ENCODE measurements at regions not wholly inside any gene's neighbourhood (a gene's known extent, or its start where the extent isn't known, plus 50 kb on each side); places are given as distances from the start of the nearest gene placed in this dataset.

DNA sequence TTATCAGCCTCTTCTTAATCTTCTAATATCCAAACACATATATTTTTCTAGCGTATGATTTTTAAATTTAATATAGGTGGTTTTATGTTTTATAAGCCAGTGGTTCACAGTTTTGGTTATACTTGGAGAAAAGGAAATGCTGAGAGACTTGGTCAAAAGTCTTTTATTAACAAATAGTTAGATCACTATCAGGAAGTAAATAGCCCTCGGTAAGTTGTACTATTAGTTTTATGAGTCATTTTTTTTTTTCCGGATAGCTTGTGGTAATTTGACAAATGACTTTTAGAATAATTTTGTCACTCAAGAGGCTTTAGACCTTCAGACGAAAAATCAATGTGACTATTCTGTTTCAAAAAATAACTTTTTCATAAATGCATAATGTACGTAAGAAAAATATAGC is 232.2 kb upstream of the ROBO1 start:
- no peak overlapping the region for H3K4me3 ChIP-seq (ENCODE audit: low read depth, poor library complexity, severe bottlenecking)
- WGBS, 2 donors, result 75 to 79% methylated on average over 5 of the region's 5 CpGs
- no peak for DNase-seq (ENCODE audit: low spot score in 2 of 2)
- intact Hi-C loops (cut with DNase I; ENCODE audit: low total_unique reads), result no loop called here
- no peak for TF ChIP-seq POLR2A (IDR thresholded peaks at IDR 0.05)
- TF ChIP-seq, protein P1, sequence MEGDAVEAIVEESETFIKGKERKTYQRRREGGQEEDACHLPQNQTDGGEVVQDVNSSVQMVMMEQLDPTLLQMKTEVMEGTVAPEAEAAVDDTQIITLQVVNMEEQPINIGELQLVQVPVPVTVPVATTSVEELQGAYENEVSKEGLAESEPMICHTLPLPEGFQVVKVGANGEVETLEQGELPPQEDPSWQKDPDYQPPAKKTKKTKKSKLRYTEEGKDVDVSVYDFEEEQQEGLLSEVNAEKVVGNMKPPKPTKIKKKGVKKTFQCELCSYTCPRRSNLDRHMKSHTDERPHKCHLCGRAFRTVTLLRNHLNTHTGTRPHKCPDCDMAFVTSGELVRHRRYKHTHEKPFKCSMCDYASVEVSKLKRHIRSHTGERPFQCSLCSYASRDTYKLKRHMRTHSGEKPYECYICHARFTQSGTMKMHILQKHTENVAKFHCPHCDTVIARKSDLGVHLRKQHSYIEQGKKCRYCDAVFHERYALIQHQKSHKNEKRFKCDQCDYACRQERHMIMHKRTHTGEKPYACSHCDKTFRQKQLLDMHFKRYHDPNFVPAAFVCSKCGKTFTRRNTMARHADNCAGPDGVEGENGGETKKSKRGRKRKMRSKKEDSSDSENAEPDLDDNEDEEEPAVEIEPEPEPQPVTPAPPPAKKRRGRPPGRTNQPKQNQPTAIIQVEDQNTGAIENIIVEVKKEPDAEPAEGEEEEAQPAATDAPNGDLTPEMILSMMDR (IDR thresholded peaks at IDR 0.05), result no peak

DNA sequence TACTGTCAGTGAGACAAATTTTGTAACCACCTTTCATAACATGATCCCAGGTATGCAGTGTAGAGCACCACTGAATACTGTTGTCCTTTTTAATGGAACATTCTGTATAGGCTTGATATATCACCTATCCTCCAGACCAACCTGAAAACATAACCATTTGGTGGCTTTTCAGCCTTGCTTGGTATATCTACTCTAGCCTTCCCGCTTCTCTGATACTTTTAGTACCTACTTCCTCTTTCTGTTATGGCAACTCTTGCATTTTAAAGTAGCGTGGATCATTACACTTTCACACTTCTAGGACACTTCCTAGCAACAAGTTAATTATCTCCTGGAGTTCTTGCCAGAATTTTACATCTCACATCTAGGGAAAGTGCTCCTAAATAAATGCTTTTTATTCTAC is 226.6 kb upstream of the ROBO1 start:
- H3K4me3 ChIP-seq (ENCODE audit: low read depth, poor library complexity, severe bottlenecking), result no peak overlapping the region
- no peak for DNase-seq (ENCODE audit: low spot score in 2 of 2)
- TF ChIP-seq POLR2A (IDR thresholded peaks at IDR 0.05), result no peak
- TF ChIP-seq, protein P1 (IDR thresholded peaks at IDR 0.05), result no peak
- 68 to 74% methylated on average over 2 of the region's 2 CpGs for WGBS, 2 donors
- intact Hi-C loops (cut with DNase I; ENCODE audit: low total_unique reads), result no loop called here

DNA sequence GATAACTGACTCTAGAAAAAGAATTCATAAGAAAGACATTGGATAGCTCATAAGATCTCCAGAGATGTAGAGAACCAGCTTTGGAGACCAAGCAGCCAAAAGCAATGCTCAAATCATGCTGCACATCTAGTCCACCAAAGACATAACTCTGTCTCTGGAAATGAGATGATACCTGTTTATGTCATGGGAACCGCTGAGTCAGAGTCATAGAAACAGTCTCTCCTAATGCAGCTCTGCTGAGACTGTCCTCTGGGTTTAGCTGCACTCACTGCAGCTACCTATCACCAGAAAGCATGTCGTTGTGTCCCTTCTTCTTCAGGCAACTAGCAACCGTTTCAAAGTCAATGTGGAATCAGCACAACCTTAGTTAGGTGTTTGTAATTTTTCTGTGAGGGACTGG is 218.5 kb upstream of the ROBO1 start:
- intact Hi-C loops (cut with DNase I; ENCODE audit: low total_unique reads), result no loop called here
- TF ChIP-seq POLR2A (IDR thresholded peaks at IDR 0.05), result no peak
- TF ChIP-seq, protein P1 (IDR thresholded peaks at IDR 0.05), result no peak
- no peak for DNase-seq (ENCODE audit: low spot score in 2 of 2)
- no peak overlapping the region for H3K4me3 ChIP-seq (ENCODE audit: low read depth, poor library complexity, severe bottlenecking)
- WGBS, 2 donors, result 76 to 83% methylated on average over 3 of the region's 3 CpGs

DNA sequence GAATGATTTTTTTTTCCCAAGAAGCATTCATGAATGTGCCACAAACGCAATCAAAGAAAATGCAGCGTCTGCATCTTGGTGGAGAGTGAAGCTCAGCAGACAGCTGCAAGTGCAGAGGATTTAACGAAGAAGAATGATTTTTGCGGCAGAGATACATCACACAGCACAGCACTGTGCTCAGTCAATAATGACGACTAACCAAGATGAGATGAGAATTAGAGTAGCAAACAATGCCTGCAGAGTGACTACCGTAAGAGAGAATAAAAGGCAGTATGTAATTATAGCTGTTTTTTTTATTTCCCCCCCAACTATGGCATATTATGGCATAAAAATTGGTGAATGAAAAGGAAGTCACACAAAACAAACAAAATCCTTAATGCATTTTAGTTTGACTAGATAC is 218.0 kb upstream of the ROBO1 start:
- H3K4me3 ChIP-seq (ENCODE audit: low read depth, poor library complexity, severe bottlenecking), result no peak overlapping the region
- no peak for DNase-seq (ENCODE audit: low spot score in 2 of 2)
- 77 to 79% methylated on average over 6 of the region's 6 CpGs for WGBS, 2 donors
- intact Hi-C loops (cut with DNase I; ENCODE audit: low total_unique reads), result no loop called here
- TF ChIP-seq, protein P1 (IDR thresholded peaks at IDR 0.05), result no peak
- TF ChIP-seq POLR2A (IDR thresholded peaks at IDR 0.05), result no peak

DNA sequence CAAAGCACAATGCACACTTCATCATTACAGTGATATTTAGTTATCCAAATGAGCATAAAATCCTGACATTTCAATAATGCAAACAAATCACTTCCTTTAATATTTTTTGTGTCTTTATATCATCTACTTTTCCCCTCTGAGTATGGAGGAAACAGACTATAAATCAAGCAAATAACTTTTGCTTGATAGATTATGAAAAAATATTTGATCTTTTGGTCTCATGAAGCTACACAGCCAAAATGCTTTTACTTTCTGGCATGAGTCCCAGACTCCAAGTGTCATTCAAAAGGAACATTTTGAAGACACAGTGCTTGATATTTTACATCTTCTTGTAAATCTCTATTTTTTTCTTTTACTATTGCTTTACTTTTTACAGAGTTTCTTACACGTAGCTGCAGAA is 215.3 kb upstream of the ROBO1 start:
- no peak overlapping the region for H3K4me3 ChIP-seq (ENCODE audit: low read depth, poor library complexity, severe bottlenecking)
- no peak for DNase-seq (ENCODE audit: low spot score in 2 of 2)
- no peak for TF ChIP-seq POLR2A (IDR thresholded peaks at IDR 0.05)
- TF ChIP-seq, protein P1 (IDR thresholded peaks at IDR 0.05), result no peak
- WGBS, 2 donors, result 14 to 22% methylated on average over 1 of the region's 1 CpG
- intact Hi-C loops (cut with DNase I; ENCODE audit: low total_unique reads), result no loop called here

DNA sequence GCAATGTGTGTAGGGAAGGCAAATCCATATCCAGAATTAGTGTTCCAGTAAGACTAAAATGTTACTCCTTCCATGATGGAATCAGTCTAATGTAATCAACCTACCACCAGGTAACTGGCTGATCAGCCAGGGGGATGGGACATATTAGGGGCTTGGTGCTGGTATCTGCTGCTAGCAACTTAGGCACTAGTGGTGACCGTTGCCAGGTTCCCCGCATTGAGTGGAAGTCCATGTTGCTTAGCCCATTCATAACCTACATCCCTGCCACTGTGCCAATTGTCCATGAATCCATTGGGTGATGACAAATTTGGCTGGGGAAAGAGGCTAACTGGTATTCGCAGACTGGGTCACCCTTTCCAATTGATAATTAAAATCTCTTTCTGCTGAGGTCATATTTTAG is 212.2 kb upstream of the ROBO1 start:
- WGBS, 2 donors, result 90 to 93% methylated on average over 3 of the region's 3 CpGs
- TF ChIP-seq, protein P1 (IDR thresholded peaks at IDR 0.05), result no peak
- DNase-seq (ENCODE audit: low spot score in 2 of 2), result no peak
- no peak overlapping the region for H3K4me3 ChIP-seq (ENCODE audit: low read depth, poor library complexity, severe bottlenecking)
- intact Hi-C loops (cut with DNase I; ENCODE audit: low total_unique reads), result no loop called here
